HepG2 (cell line): ENCODE measurements at regions not wholly inside any gene's neighbourhood (a gene's known extent, or its start where the extent isn't known, plus 50 kb on each side); places are given as distances from the start of the nearest gene placed in this dataset.

Experiments used
- ATAC-seq: fragments of 200-7000 bp; cut with Tn5 transposase; 3 replicates; pipeline ENCODE4 v1.9.1; 2020; ENCODE audit warnings: mild to moderate bottlenecking, moderate library complexity
- BruUV-seq: library from RNA; stranded (reverse); fragments of 400-500 nt; replicated peaks from 2 replicates; lab custom pipeline; 2021; lab: Mats Ljungman, UMichigan
- CTCF ChIA-PET: fragments of 300-600 bp; formaldehyde crosslinking; extraction: SDS; loops from one replicate; lab custom pipeline; 2021; ENCODE audit warnings: low total read pairs, inconsistent platforms, low intra/inter-chr PET ratio; lab: Yijun Ruan, JAX
- POLR2A ChIA-PET: fragments of 350-600 bp; sonication (Branson Sonifier 250); formaldehyde crosslinking; loops from one replicate; lab custom pipeline; 2020; ENCODE audit warnings: antibody characterized with exemption, inconsistent platforms; lab: Yijun Ruan, JAX
- DNase-seq: peaks from one replicate; pipeline ENCODE4 v3.0.0-alpha.2; 2015; ENCODE audit warnings: low spot score
- FAIRE-seq: peaks from 3 replicates; lab custom pipeline; 2011; peaks lifted over from hg19 to GRCh38; lab: Jason Lieb, UNC
- H2AFZ ChIP-seq: one replicate; pipeline ENCODE4 v1.6.1; 2011; ENCODE audit warnings: low read length, inconsistent platforms
- H3K27ac ChIP-seq: fragments of 300-600 bp; 3 replicates; pipeline ENCODE4 v1.8.0; 2011; ENCODE audit warnings: mixed run types, mild to moderate bottlenecking, mixed read lengths, low read length, inconsistent platforms; ENCODE audit not compliant: insufficient read depth; ENCODE audit errors: extremely low read length
- H3K27me3 ChIP-seq, 2 experiments: fragments of 200-600 bp in 1 of 2; 2 replicates in 1 of 2; 3 replicates in 1 of 2; pipeline versions ENCODE4 v1.6.0 to v1.8.0; 2011; ENCODE audit warnings: low read length in 2 of 2, mild to moderate bottlenecking in 2 of 2, moderate library complexity in 2 of 2, inconsistent platforms in 1 of 2; ENCODE audit not compliant: insufficient read depth in 2 of 2, control insufficient read depth in 1 of 2
- H3K36me3 ChIP-seq, 2 experiments: fragments of 200-600 bp in 1 of 2; replicated peaks in 1 of 2; 2 replicates in 1 of 2; 3 replicates in 1 of 2; pipeline versions ENCODE4 v1.5.1 to v1.8.0; 2011; ENCODE audit warnings: low read length in 2 of 2, inconsistent platforms in 1 of 2; ENCODE audit not compliant: insufficient read depth in 2 of 2, control insufficient read depth in 1 of 2
- H3K4me1 ChIP-seq: 2 replicates; pipeline ENCODE4 v1.5.1; 2012; ENCODE audit warnings: low read length, inconsistent platforms; ENCODE audit not compliant: insufficient read depth
- H3K4me2 ChIP-seq: 2 replicates; pipeline ENCODE4 v1.6.0; 2011; ENCODE audit warnings: low read depth, low read length, inconsistent platforms
- H3K4me3 ChIP-seq, 3 experiments: fragments of 200-600 bp in 1 of 3; sonication (generic), shearing (Covaris generic) in 1 of 3; replicated peaks in 1 of 3; 2 replicates each; pipeline ENCODE4 v1.5.1; 2011 to 2016; ENCODE audit warnings: low read length in 3 of 3, inconsistent platforms in 2 of 3, low read depth in 2 of 3, mild to moderate bottlenecking in 2 of 3, control low read depth in 1 of 3, mixed read lengths in 1 of 3; ENCODE audit not compliant: insufficient read depth in 1 of 3
- H3K79me2 ChIP-seq: one replicate; pipeline ENCODE4 v1.6.1; 2011; ENCODE audit warnings: low read length, inconsistent platforms; ENCODE audit not compliant: insufficient read depth
- H3K9ac ChIP-seq: 2 replicates; pipeline ENCODE4 v1.6.0; 2011; ENCODE audit warnings: mild to moderate bottlenecking, low read depth, low read length, inconsistent platforms; ENCODE audit not compliant: insufficient read depth
- H3K9me3 ChIP-seq: 2 replicates; pipeline ENCODE4 v1.5.1; 2012; ENCODE audit warnings: mild to moderate bottlenecking, low read length
- H4K20me1 ChIP-seq: 2 replicates; pipeline ENCODE4 v1.6.0; 2011; ENCODE audit warnings: inconsistent platforms, mild to moderate bottlenecking, low read length, moderate library complexity; ENCODE audit not compliant: insufficient read depth
- GABPB1 ChIP-seq: IDR thresholded peaks from 2 replicates; pipeline ENCODE4 v1.6.1; 2016; ENCODE audit warnings: mild to moderate bottlenecking, missing genetic modification reagents, moderate library complexity, missing compliant biosample characterization
- IKZF4 ChIP-seq: sonication (generic); formaldehyde crosslinking; IDR thresholded peaks from 2 replicates; pipeline ENCODE4 v1.5.1; 2020; ENCODE audit warnings: borderline replicate concordance, mild to moderate bottlenecking, low read depth, missing genetic modification reagents; ENCODE audit errors: not compliant biosample characterization
- MEIS2 ChIP-seq: sonication (generic); formaldehyde crosslinking; IDR thresholded peaks from 2 replicates; pipeline ENCODE4 v1.9.0; 2021; ENCODE audit warnings: mild to moderate bottlenecking, missing genetic modification reagents
- SP1 ChIP-seq, 2 experiments: fragments of 450-650 bp in 1 of 2; sonication (generic) in 1 of 2; formaldehyde crosslinking in 1 of 2; IDR thresholded peaks; 2 replicates each; pipeline versions ENCODE4 v1.4.0 to v1.6.1; 2016 to 2020; ENCODE audit warnings: missing genetic modification reagents in 1 of 2
- TCF7L2 ChIP-seq: IDR thresholded peaks from 2 replicates; pipeline ENCODE4 v1.6.1; 2011; ENCODE audit warnings: mild to moderate bottlenecking, low read depth, low read length, moderate library complexity
- ZBTB42 ChIP-seq: sonication (generic); formaldehyde crosslinking; IDR thresholded peaks from 2 replicates; pipeline ENCODE4 v1.5.0; 2020; ENCODE audit warnings: mild to moderate bottlenecking, missing genetic modification reagents
- ZMYM2 ChIP-seq: sonication (generic); formaldehyde crosslinking; IDR thresholded peaks from 2 replicates; pipeline ENCODE4 v1.8.0; 2022; ENCODE audit warnings: mild to moderate bottlenecking, missing genetic modification reagents
- ZNF17 ChIP-seq: sonication (generic); formaldehyde crosslinking; IDR thresholded peaks from 2 replicates; pipeline ENCODE4 v1.5.0; 2020; ENCODE audit warnings: mild to moderate bottlenecking, missing genetic modification reagents
- ZNF335 ChIP-seq: sonication (generic); formaldehyde crosslinking; IDR thresholded peaks from 2 replicates; pipeline ENCODE4 v1.4.0; 2020; ENCODE audit warnings: missing genetic modification reagents
- ZNF446 ChIP-seq: sonication (generic); formaldehyde crosslinking; IDR thresholded peaks from 2 replicates; pipeline ENCODE4 v1.5.0; 2020; ENCODE audit warnings: mild to moderate bottlenecking, missing genetic modification reagents
- ZNF619 ChIP-seq: sonication (generic); formaldehyde crosslinking; IDR thresholded peaks from 2 replicates; pipeline ENCODE4 v1.4.0; 2020; ENCODE audit warnings: mild to moderate bottlenecking, missing genetic modification reagents
- ZNF670 ChIP-seq: sonication (generic); formaldehyde crosslinking; IDR thresholded peaks from 2 replicates; pipeline ENCODE4 v1.8.0; 2022; ENCODE audit warnings: mild to moderate bottlenecking, missing genetic modification reagents, borderline replicate concordance
- ZNF749 ChIP-seq: sonication (generic); formaldehyde crosslinking; IDR thresholded peaks from 2 replicates; pipeline ENCODE4 v1.8.0; 2022; ENCODE audit warnings: mild to moderate bottlenecking, missing genetic modification reagents, moderate library complexity, borderline replicate concordance
- ZNF772 ChIP-seq: sonication (generic); formaldehyde crosslinking; IDR thresholded peaks from 2 replicates; pipeline ENCODE4 v1.5.0; 2020; ENCODE audit warnings: mild to moderate bottlenecking, missing genetic modification reagents
- ZSCAN20 ChIP-seq: sonication (generic); formaldehyde crosslinking; IDR thresholded peaks from 2 replicates; pipeline ENCODE4 v1.4.0; 2020; ENCODE audit warnings: missing genetic modification reagents, mild to moderate bottlenecking, borderline replicate concordance
- ZSCAN30 ChIP-seq: sonication (generic); formaldehyde crosslinking; IDR thresholded peaks from 2 replicates; pipeline ENCODE4 v1.5.0; 2020; ENCODE audit warnings: mild to moderate bottlenecking, missing genetic modification reagents
- in situ Hi-C: cut with HindIII; loops from 2 replicates; pipeline ENCODE4 v1.10.0; 2017; ENCODE audit warnings: low pct_unique_long_range_greater_than_20kb; ENCODE audit not compliant: extremely low pct_ligation_motif_present
- intact Hi-C: fragments of 100-400 bp; cut with micrococcal nuclease; formaldehyde crosslinking; loops from one replicate; pipeline ENCODE4 v1.10.0; 2022; ENCODE audit not compliant: unreplicated experiment
- TF ChIP-seq, protein P1 (sequence below): sonication (generic); formaldehyde crosslinking; IDR thresholded peaks from 2 replicates; pipeline ENCODE4 v1.5.0; 2020; ENCODE audit warnings: missing genetic modification reagents
- TF ChIP-seq, protein P2 (sequence below), 2 experiments: sonication (generic) in 1 of 2; formaldehyde crosslinking in 1 of 2; IDR thresholded peaks; 2 replicates each; pipeline versions ENCODE4 v1.5.1 to v1.6.1; 2011 to 2020; ENCODE audit warnings: borderline replicate concordance in 1 of 2, low read depth in 1 of 2, low read length in 1 of 2, mild to moderate bottlenecking in 1 of 2, missing genetic modification reagents in 1 of 2, moderate library complexity in 1 of 2
- TF ChIP-seq, protein P3 (sequence below): sonication (generic); formaldehyde crosslinking; IDR thresholded peaks from 2 replicates; pipeline ENCODE4 v1.4.0; 2020; ENCODE audit warnings: missing genetic modification reagents
- TF ChIP-seq, protein P4 (sequence below): sonication (generic); formaldehyde crosslinking; IDR thresholded peaks from 2 replicates; pipeline ENCODE4 v1.4.0; 2020; ENCODE audit warnings: missing genetic modification reagents, low read depth, mild to moderate bottlenecking, borderline replicate concordance

DNA sequence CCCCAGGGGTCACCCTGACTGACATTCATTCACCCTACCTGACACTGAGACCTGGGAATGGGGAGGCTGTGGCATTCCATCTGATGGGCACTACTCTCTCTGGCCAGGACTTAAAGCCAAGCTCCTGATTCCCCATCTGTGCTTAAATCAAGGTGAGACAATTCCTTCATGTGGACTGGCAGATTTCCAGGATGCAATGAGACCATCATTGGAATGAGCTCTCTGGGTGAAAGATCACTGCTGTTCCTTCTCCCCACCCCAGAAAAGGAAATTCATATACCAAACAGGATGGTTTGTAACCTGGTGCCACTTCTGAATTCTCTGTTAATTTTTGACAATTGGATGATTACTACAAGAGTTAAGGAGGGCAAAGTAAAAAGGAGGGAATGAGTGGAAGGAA, 354.8 kb downstream of the MID1IP1 start:
- Histone ChIP-seq H3K9me3 (no peaks in the 10 kb centered on the region), H3K79me2 (no peaks in the 10 kb centered on the region), H3K27ac (no peak overlapping the region), H4K20me1 (no peaks in the 10 kb centered on the region), H3K4me1 (no peaks in the 10 kb centered on the region), H3K27me3 (no peaks in the 10 kb centered on the region), H3K4me2 (no peak overlapping the region), H3K9ac (no peak overlapping the region), H3K4me3 (no peak overlapping the region), H2AFZ (no peak overlapping the region), H3K36me3 (no peaks in the 10 kb centered on the region)
- in situ Hi-C loops: no loop called here
- POLR2A ChIA-PET: no interaction called here
- no TSS peak for BruUV-seq
- TF ChIP-seq ZNF335 (CRISPR knock-in tag): no peak
- TF ChIP-seq SP1 (IDR thresholded peaks at IDR 0.05): no peak
- TF ChIP-seq SP1 (CRISPR knock-in tag; IDR thresholded peaks at IDR 0.05): no peak
- TF ChIP-seq ZNF749 (CRISPR knock-in tag): no peak
- TF ChIP-seq, protein P1, sequence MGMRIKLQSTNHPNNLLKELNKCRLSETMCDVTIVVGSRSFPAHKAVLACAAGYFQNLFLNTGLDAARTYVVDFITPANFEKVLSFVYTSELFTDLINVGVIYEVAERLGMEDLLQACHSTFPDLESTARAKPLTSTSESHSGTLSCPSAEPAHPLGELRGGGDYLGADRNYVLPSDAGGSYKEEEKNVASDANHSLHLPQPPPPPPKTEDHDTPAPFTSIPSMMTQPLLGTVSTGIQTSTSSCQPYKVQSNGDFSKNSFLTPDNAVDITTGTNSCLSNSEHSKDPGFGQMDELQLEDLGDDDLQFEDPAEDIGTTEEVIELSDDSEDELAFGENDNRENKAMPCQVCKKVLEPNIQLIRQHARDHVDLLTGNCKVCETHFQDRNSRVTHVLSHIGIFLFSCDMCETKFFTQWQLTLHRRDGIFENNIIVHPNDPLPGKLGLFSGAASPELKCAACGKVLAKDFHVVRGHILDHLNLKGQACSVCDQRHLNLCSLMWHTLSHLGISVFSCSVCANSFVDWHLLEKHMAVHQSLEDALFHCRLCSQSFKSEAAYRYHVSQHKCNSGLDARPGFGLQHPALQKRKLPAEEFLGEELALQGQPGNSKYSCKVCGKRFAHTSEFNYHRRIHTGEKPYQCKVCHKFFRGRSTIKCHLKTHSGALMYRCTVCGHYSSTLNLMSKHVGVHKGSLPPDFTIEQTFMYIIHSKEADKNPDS (CRISPR knock-in tag): no peak
- no peak for TF ChIP-seq ZBTB42 (CRISPR knock-in tag)
- TF ChIP-seq, protein P2, sequence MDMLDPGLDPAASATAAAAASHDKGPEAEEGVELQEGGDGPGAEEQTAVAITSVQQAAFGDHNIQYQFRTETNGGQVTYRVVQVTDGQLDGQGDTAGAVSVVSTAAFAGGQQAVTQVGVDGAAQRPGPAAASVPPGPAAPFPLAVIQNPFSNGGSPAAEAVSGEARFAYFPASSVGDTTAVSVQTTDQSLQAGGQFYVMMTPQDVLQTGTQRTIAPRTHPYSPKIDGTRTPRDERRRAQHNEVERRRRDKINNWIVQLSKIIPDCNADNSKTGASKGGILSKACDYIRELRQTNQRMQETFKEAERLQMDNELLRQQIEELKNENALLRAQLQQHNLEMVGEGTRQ (IDR thresholded peaks at IDR 0.05; ENCODE audit: low read depth, low read length): no peak
- TF ChIP-seq, protein P2 (CRISPR knock-in tag; IDR thresholded peaks at IDR 0.05; ENCODE audit: borderline replicate concordance): no peak
- TF ChIP-seq, protein P3, sequence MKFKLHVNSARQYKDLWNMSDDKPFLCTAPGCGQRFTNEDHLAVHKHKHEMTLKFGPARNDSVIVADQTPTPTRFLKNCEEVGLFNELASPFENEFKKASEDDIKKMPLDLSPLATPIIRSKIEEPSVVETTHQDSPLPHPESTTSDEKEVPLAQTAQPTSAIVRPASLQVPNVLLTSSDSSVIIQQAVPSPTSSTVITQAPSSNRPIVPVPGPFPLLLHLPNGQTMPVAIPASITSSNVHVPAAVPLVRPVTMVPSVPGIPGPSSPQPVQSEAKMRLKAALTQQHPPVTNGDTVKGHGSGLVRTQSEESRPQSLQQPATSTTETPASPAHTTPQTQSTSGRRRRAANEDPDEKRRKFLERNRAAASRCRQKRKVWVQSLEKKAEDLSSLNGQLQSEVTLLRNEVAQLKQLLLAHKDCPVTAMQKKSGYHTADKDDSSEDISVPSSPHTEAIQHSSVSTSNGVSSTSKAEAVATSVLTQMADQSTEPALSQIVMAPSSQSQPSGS (CRISPR knock-in tag): no peak
- TF ChIP-seq MEIS2 (CRISPR knock-in tag): no peak
- no peak for TF ChIP-seq ZNF772 (CRISPR knock-in tag)
- no peak for TF ChIP-seq ZNF670
- TF ChIP-seq ZMYM2 (CRISPR knock-in tag): no peak
- TF ChIP-seq TCF7L2: no peak
- no peak for TF ChIP-seq IKZF4 (CRISPR knock-in tag)
- TF ChIP-seq ZSCAN20 (CRISPR knock-in tag): no peak
- TF ChIP-seq GABPB1 (CRISPR knock-in tag): no peak
- TF ChIP-seq, protein P4, sequence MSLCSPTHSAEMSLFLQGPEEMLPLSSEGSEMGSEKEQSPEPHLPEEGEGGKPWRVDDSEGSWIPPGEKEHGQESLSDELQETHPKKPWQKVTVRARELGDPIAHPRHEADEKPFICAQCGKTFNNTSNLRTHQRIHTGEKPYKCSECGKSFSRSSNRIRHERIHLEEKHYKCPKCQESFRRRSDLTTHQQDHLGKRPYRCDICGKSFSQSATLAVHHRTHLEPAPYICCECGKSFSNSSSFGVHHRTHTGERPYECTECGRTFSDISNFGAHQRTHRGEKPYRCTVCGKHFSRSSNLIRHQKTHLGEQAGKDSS (CRISPR knock-in tag): no peak
- TF ChIP-seq ZNF17 (CRISPR knock-in tag): no peak
- no peak for TF ChIP-seq ZSCAN30 (CRISPR knock-in tag)
- no peak for TF ChIP-seq ZNF619 (CRISPR knock-in tag)
- no peak for TF ChIP-seq ZNF446 (CRISPR knock-in tag)
- CTCF ChIA-PET: no interaction called here
- DNase-seq (no peak), FAIRE-seq (no peak), ATAC-seq (no peak)
- intact Hi-C loops: no loop called here
